SU-DHL-6 (cell line): ENCODE measurements at regions not wholly inside any gene's neighbourhood (a gene's known extent, or its start where the extent isn't known, plus 50 kb on each side); places are given as distances from the start of the nearest gene placed in this dataset.
A peak's percentile ranks its signal among the peaks of the same experiment; 100 is the strongest.

Source experiments
- H2AFZ ChIP-seq: fragments of 200-600 bp; sonication (generic); 2 replicates; pipeline ENCODE4 v1.6.1; 2014; ENCODE audit warnings: low read depth, mild to moderate bottlenecking, moderate library complexity, mixed read lengths, antibody characterized with exemption, low read length; ENCODE audit not compliant: severe bottlenecking
- H3F3A ChIP-seq: fragments of 200-600 bp; shearing (Covaris generic); 2 replicates; pipeline ENCODE4 v1.6.0; 2016; ENCODE audit warnings: antibody characterized with exemption, mild to moderate bottlenecking; ENCODE audit not compliant: insufficient read depth
- H3K27ac ChIP-seq: fragments of 200-600 bp; sonication (generic); 2 replicates; pipeline ENCODE4 v1.5.1; 2016; ENCODE audit warnings: low read depth, mild to moderate bottlenecking, low read length, moderate library complexity, mixed read lengths
- H3K27me3 ChIP-seq: fragments of 200-600 bp; sonication (generic), shearing (Covaris generic); 2 replicates; pipeline ENCODE4 v1.6.0; 2014; ENCODE audit warnings: mild to moderate bottlenecking, low read length
- H3K36me3 ChIP-seq: fragments of 200-600 bp; sonication (generic); 2 replicates; pipeline ENCODE4 v1.6.1; 2014; ENCODE audit warnings: mild to moderate bottlenecking, low read length, mixed read lengths
- H3K4me2 ChIP-seq: fragments of 300-600, 200-600 bp; shearing (Covaris generic), sonication (generic); 2 replicates; pipeline ENCODE4 v1.6.0; 2014; ENCODE audit warnings: low read length, low read depth, mild to moderate bottlenecking; ENCODE audit not compliant: poor library complexity, severe bottlenecking
- H3K4me3 ChIP-seq: fragments of 200-600 bp; sonication (generic); 2 replicates; pipeline ENCODE4 v1.5.1; 2014; ENCODE audit warnings: antibody characterized with exemption, low read length, mild to moderate bottlenecking, mixed read lengths; ENCODE audit not compliant: insufficient read depth, poor library complexity, severe bottlenecking
- H3K79me2 ChIP-seq: fragments of 200-600 bp; sonication (generic); 2 replicates; pipeline ENCODE4 v1.6.1; 2014; ENCODE audit warnings: mild to moderate bottlenecking, low read length, moderate library complexity; ENCODE audit not compliant: insufficient read depth
- H3K9ac ChIP-seq: fragments of 200-600 bp; sonication (generic); 2 replicates; pipeline ENCODE4 v1.7.0; 2014; ENCODE audit warnings: mild to moderate bottlenecking, low read length
- H3K9me2 ChIP-seq: fragments of 200-600 bp; sonication (generic); replicated peaks from 2 replicates; pipeline ENCODE4 v1.6.1; 2014; ENCODE audit warnings: low read length; ENCODE audit not compliant: insufficient read depth
- H3K9me3 ChIP-seq: fragments of 200-600 bp; sonication (generic); 2 replicates; pipeline ENCODE4 v1.6.1; 2014; ENCODE audit warnings: low read length, mixed read lengths; ENCODE audit not compliant: insufficient read depth
- H4K20me1 ChIP-seq: fragments of 200-600 bp; sonication (generic); 2 replicates; pipeline ENCODE4 v1.6.1; 2014; ENCODE audit warnings: low read depth, mild to moderate bottlenecking, antibody characterized with exemption, low read length, moderate library complexity, mixed read lengths
- EZH2phosphoT487 ChIP-seq: fragments of 200-600 bp; sonication (generic), shearing (Covaris generic); conservative IDR thresholded peaks from 2 replicates; pipeline ENCODE4 v1.6.1; 2018; ENCODE audit warnings: mild to moderate bottlenecking, antibody characterized with exemption, low read length, moderate library complexity, mixed read lengths
- TF ChIP-seq, protein P1 (sequence below): fragments of 200-600 bp; sonication (generic); IDR thresholded peaks from one replicate; pipeline ENCODE4 v1.5.1; 2017; ENCODE audit warnings: antibody characterized with exemption, mild to moderate bottlenecking, low read length, moderate library complexity; ENCODE audit not compliant: insufficient read depth, poor library complexity, severe bottlenecking

DNA sequence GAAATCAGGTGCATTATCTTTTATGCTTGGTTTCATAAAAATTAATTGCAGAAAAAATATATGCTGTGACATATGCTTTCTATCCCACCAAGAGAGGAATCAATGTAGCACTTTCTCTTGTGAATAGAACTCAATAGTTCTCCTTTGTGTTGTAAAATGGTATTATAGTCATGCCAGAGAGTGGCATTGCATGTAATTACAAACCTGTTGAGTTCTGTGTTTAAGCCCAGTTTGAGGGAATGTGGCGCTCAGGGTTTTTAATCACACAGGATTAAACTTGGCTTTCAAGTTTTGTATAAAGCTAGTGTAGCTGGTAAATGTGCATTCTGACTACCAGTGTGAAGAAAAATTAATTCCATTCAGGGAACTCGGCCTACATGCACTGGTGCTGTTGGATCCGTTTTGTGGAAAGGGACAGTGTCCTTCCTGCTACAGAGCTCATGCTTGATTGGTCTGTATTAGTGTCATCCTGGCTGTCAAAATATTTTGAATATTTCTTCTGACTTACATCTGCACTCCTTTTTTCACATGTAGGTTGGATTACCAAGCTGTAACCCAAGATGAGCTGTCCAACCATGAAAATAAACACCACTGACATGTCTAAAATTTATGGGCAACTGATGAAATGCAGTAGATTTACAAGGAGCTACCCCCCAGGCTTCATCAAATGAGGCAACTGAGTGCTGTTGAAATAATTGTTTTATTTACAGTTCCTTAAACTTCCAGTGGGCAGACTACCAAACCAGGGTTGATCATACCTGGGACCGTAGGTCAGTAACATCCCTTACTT is 80.3 kb downstream of the SLC4A3 start:
- Histone ChIP-seq H3K79me2 (no peaks in the 10 kb centered on the region), H3K27ac (no peak overlapping the region)
- TF ChIP-seq, protein P1, sequence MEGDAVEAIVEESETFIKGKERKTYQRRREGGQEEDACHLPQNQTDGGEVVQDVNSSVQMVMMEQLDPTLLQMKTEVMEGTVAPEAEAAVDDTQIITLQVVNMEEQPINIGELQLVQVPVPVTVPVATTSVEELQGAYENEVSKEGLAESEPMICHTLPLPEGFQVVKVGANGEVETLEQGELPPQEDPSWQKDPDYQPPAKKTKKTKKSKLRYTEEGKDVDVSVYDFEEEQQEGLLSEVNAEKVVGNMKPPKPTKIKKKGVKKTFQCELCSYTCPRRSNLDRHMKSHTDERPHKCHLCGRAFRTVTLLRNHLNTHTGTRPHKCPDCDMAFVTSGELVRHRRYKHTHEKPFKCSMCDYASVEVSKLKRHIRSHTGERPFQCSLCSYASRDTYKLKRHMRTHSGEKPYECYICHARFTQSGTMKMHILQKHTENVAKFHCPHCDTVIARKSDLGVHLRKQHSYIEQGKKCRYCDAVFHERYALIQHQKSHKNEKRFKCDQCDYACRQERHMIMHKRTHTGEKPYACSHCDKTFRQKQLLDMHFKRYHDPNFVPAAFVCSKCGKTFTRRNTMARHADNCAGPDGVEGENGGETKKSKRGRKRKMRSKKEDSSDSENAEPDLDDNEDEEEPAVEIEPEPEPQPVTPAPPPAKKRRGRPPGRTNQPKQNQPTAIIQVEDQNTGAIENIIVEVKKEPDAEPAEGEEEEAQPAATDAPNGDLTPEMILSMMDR: no peak
- TF ChIP-seq EZH2phosphoT487: no peak

DNA sequence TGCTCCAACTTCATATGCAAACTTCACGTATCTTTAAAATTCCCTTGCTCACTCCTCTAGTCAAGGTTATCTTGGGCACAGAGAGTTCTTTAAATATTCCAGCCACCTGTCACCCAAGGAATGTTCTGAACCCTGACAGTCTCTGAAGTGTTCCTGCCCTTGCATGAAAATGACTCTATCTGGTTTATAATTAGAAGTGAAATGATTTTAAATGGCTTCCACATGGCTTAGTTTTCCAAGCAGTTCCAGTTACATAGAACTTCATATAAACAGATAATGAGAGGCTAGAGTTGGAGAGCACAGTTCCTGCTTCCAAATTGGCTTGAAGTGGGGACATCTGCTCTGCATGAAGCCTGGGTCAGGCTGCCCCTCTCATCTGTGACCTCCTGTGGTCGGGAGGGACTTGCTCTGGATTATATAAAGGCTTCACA is 81.9 kb downstream of the SLC4A3 start:
- Histone ChIP-seq H3K36me3 (no peaks in the 10 kb centered on the region), H3K9me3 (no peaks in the 10 kb centered on the region), H3K27me3 (no peaks in the 10 kb centered on the region), H3K79me2 (no peaks in the 10 kb centered on the region), H4K20me1 (no peaks in the 10 kb centered on the region), H3K4me2 (no peak overlapping the region), H3K4me3 (no peak overlapping the region), H3K27ac (no peak overlapping the region), H3K9me2 (no peaks in the 10 kb centered on the region), H3F3A (no peaks in the 10 kb centered on the region), H2AFZ (no peak overlapping the region), H3K9ac (no peak overlapping the region)
- TF ChIP-seq, protein P1: no peak
- TF ChIP-seq EZH2phosphoT487: no peak

More for the DNA sequence above, 80.3 kb downstream of the SLC4A3 start:
- no peak overlapping the region for H3K9ac ChIP-seq
- no peak overlapping the region for H3K4me3 ChIP-seq
- no peaks in the 10 kb centered on the region for H3K36me3 ChIP-seq
- H3K4me2 ChIP-seq: no peak overlapping the region
- H4K20me1 ChIP-seq: no peaks in the 10 kb centered on the region
- no peaks in the 10 kb centered on the region for H3K9me3 ChIP-seq
- H2AFZ ChIP-seq: no peak overlapping the region
- no peaks in the 10 kb centered on the region for H3K9me2 ChIP-seq
- no peaks in the 10 kb centered on the region for H3F3A ChIP-seq
- no peaks in the 10 kb centered on the region for H3K27me3 ChIP-seq

DNA sequence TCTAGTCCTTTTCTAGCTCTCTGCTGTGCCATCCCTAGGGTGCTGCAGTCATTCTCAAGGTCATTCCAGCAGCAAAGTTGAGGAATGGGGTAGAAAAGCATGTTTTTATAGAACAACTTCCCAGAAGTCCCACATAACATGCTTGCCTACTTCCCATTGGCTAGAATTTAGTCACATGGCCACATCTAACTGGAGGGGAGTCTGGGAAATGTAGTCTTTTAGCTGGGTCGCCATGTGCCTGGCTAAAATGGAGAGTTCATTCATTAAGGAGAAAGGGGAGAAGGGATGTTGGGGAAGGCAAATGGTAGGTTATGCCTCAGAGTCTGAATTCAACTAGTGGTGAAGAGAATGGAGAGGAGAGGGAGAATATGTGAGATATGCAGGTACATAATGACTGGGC is 85.7 kb downstream of the SLC4A3 start:
- H3K9ac ChIP-seq: no peak overlapping the region
- no peak overlapping the region for H3K27ac ChIP-seq
- H3K9me3 ChIP-seq: no peaks in the 10 kb centered on the region
- H3K9me2 ChIP-seq: no peaks in the 10 kb centered on the region
- H3K4me3 ChIP-seq: no peak overlapping the region
- no peaks in the 10 kb centered on the region for H3K79me2 ChIP-seq
- no peaks in the 10 kb centered on the region for H3F3A ChIP-seq
- H3K36me3 ChIP-seq: no peaks in the 10 kb centered on the region
- H2AFZ ChIP-seq: peak overlapping the region; percentile 12
- H4K20me1 ChIP-seq: no peaks in the 10 kb centered on the region
- TF ChIP-seq, protein P1: no peak
- no peak for TF ChIP-seq EZH2phosphoT487
- H3K4me2 ChIP-seq: no peak overlapping the region
- H3K27me3 ChIP-seq: no peaks in the 10 kb centered on the region
